ENCODE measurements at regions not wholly inside any gene's neighbourhood (a gene's known extent, or its start where the extent isn't known, plus 50 kb on each side); places are given as distances from the start of the nearest gene placed in this dataset.

GRCh38 chr18:1806884-1807615 is 764.3 kb downstream of the METTL4 start:
- no peaks in the 10 kb centered on the region for H3K27me3 Mint-ChIP-seq (ENCODE audit: low read depth, unreplicated experiment)
- FAIRE-seq (no peak), DNase-seq (ENCODE audit: low read depth) (no peak)
- Histone ChIP-seq H2AFZ (ENCODE audit: low read depth, low read length) (no peak overlapping the region), H4K20me1 (ENCODE audit: insufficient read depth, low read length) (no peaks in the 10 kb centered on the region), H3K79me2 (ENCODE audit: insufficient read depth, low read length) (no peaks in the 10 kb centered on the region), H3K27ac (ENCODE audit: low read depth, low read length) (no peak overlapping the region), H3K4me1 (ENCODE audit: insufficient read depth, low read length) (no peaks in the 10 kb centered on the region), H3K9ac (ENCODE audit: low read length) (no peak overlapping the region), H3K27me3 (ENCODE audit: insufficient read depth, low read length) (no peaks in the 10 kb centered on the region), H3K36me3 (ENCODE audit: insufficient read depth, low read length) (no peaks in the 10 kb centered on the region), H3K4me3 (ENCODE audit: insufficient read depth, low read depth, low read length) (no peak overlapping the region), H3K9me3 (ENCODE audit: insufficient read depth, low read depth, low read length) (no peaks in the 10 kb centered on the region), H3K4me2 (ENCODE audit: low read length) (no peak overlapping the region)
- H3K4me1 Mint-ChIP-seq (ENCODE audit: low read depth, unreplicated experiment) = no peaks in the 10 kb centered on the region
- H3K4me3 Mint-ChIP-seq (ENCODE audit: unreplicated experiment) = no peak overlapping the region
- no peak overlapping the region for H3K27ac Mint-ChIP-seq (ENCODE audit: unreplicated experiment)
- H3K9me3 Mint-ChIP-seq (ENCODE audit: unreplicated experiment) = no peaks in the 10 kb centered on the region
- H3K36me3 Mint-ChIP-seq (ENCODE audit: low read depth, unreplicated experiment) = no peaks in the 10 kb centered on the region
- TF ChIP-seq CTCF (IDR thresholded peaks at IDR 0.05; ENCODE audit: insufficient read depth, low read depth, low read length) (no peak), EZH2 (IDR thresholded peaks at IDR 0.05; ENCODE audit: insufficient read depth, low read length) (no peak)

- FAIRE-seq (no peak), DNase-seq (ENCODE audit: low read depth) (no peak)
- Mint-ChIP-seq H3K27ac (ENCODE audit: unreplicated experiment) (no peak overlapping the region), H3K4me1 (ENCODE audit: low read depth, unreplicated experiment) (no peaks in the 10 kb centered on the region), H3K36me3 (ENCODE audit: low read depth, unreplicated experiment) (no peaks in the 10 kb centered on the region), H3K9me3 (ENCODE audit: unreplicated experiment) (no peaks in the 10 kb centered on the region), H3K4me3 (ENCODE audit: unreplicated experiment) (no peak overlapping the region), H3K27me3 (ENCODE audit: low read depth, unreplicated experiment) (no peaks in the 10 kb centered on the region)
- TF ChIP-seq EZH2 (IDR thresholded peaks at IDR 0.05; ENCODE audit: insufficient read depth, low read length) = no peak
- H2AFZ ChIP-seq (ENCODE audit: low read depth, low read length) = no peak overlapping the region
- no peaks in the 10 kb centered on the region for H3K9me3 ChIP-seq (ENCODE audit: insufficient read depth, low read depth, low read length)
- H3K27me3 ChIP-seq (ENCODE audit: insufficient read depth, low read length) = no peaks in the 10 kb centered on the region
- no peak overlapping the region for H3K27ac ChIP-seq (ENCODE audit: low read depth, low read length)
- H3K4me3 ChIP-seq (ENCODE audit: insufficient read depth, low read depth, low read length) = no peak overlapping the region
- no peak overlapping the region for H3K9ac ChIP-seq (ENCODE audit: low read length)
- H3K4me2 ChIP-seq (ENCODE audit: low read length) = no peak overlapping the region
- H4K20me1 ChIP-seq (ENCODE audit: insufficient read depth, low read length) = no peaks in the 10 kb centered on the region
- H3K4me1 ChIP-seq (ENCODE audit: insufficient read depth, low read length) = no peaks in the 10 kb centered on the region
- H3K36me3 ChIP-seq (ENCODE audit: insufficient read depth, low read length) = no peaks in the 10 kb centered on the region
- H3K79me2 ChIP-seq (ENCODE audit: insufficient read depth, low read length) = no peaks in the 10 kb centered on the region
Observed at GRCh38 chr18:1811282-1811681, 760.0 kb downstream of the METTL4 start.

GRCh38 chr18:1825296-1825695 is 746.0 kb downstream of the METTL4 start:
- FAIRE-seq = no peak
- no peak overlapping the region for H3K4me3 Mint-ChIP-seq (ENCODE audit: unreplicated experiment)

More at GRCh38 chr18:1825296-1825695, 746.0 kb downstream of the METTL4 start:
- Mint-ChIP-seq H3K27ac (ENCODE audit: unreplicated experiment) (no peak overlapping the region), H3K36me3 (ENCODE audit: low read depth, unreplicated experiment) (no peaks in the 10 kb centered on the region), H3K27me3 (ENCODE audit: low read depth, unreplicated experiment) (peaks cover 37% of the 10 kb centered on the region), H3K4me1 (ENCODE audit: low read depth, unreplicated experiment) (no peaks in the 10 kb centered on the region), H3K9me3 (ENCODE audit: unreplicated experiment) (no peaks in the 10 kb centered on the region)
- Histone ChIP-seq H3K27me3 (ENCODE audit: insufficient read depth, low read length) (no peaks in the 10 kb centered on the region), H3K36me3 (ENCODE audit: insufficient read depth, low read length) (no peaks in the 10 kb centered on the region), H2AFZ (ENCODE audit: low read depth, low read length) (no peak overlapping the region), H4K20me1 (ENCODE audit: insufficient read depth, low read length) (no peaks in the 10 kb centered on the region), H3K9ac (ENCODE audit: low read length) (no peak overlapping the region), H3K9me3 (ENCODE audit: insufficient read depth, low read depth, low read length) (no peaks in the 10 kb centered on the region), H3K4me3 (ENCODE audit: insufficient read depth, low read depth, low read length) (no peak overlapping the region), H3K4me1 (ENCODE audit: insufficient read depth, low read length) (no peaks in the 10 kb centered on the region), H3K4me2 (ENCODE audit: low read length) (no peak overlapping the region), H3K27ac (ENCODE audit: low read depth, low read length) (no peak overlapping the region), H3K79me2 (ENCODE audit: insufficient read depth, low read length) (no peaks in the 10 kb centered on the region)
- DNase-seq (ENCODE audit: low read depth) = no peak
- TF ChIP-seq EZH2 (IDR thresholded peaks at IDR 0.05; ENCODE audit: insufficient read depth, low read length) (no peak), CTCF (IDR thresholded peaks at IDR 0.05; ENCODE audit: insufficient read depth, low read depth, low read length) (no peak)

Data from astrocyte (in vitro differentiated cells and primary cell).